HG03097 (cell line): ENCODE measurements at regions not wholly inside any gene's neighbourhood (a gene's known extent, or its start where the extent isn't known, plus 50 kb on each side); places are given as distances from the start of the nearest gene placed in this dataset.
"Not testable (repeated sequence)": the region's sequence is repeated elsewhere in the genome, so short reads cannot be mapped to it uniquely, and the experiment has no call there.

ENCODE experiments used
- ATAC-seq: cut with Tn5 transposase; IDR thresholded peaks from one replicate; pipeline ENCODE4 v1.9.1; 2021; ENCODE audit not compliant: unreplicated experiment, low FRiP score

DNA sequence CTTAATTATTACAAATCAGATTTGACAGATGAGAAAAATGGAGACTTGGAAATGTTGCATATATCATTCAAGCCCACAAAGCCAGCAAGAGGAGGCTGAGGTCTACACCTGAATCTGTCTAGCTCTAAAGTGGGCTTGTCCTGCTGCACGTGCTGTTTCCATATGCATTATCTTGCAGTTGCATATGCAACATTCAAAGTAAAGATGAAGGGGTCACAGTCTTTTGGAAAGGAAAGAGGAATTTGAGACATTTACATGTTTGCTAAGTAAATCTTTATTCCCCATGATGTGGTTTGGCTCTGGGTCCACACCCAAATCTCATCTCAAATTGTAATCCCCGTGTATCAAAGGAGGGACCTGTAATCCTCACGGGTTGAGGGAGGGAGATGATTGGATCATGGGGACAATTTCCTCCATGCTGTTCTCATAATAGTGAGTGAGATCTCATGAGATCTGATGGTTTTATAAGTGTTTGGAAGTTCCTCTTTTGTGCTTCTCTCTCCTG is 98.3 kb downstream of the BACH1 start:
- no peak for ATAC-seq

DNA sequence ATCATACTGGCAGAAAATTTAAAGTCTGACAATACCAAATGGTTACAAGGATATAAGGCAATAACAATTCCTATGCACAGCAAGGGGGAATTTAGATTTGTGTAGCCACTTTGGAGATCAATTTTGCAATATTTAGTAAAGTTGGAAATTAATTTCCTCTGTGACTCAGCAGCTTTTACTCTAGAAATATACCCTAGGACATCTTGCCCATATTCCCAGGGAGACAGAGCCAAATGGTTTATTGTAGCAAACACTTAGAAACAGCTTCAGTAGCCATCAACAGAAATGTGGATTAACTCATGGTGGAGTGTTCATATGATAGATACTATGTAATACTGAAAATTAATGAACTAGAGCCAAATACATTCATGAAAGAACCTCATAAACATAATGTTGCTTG is 104.6 kb downstream of the BACH1 start:
- no peak for ATAC-seq

DNA sequence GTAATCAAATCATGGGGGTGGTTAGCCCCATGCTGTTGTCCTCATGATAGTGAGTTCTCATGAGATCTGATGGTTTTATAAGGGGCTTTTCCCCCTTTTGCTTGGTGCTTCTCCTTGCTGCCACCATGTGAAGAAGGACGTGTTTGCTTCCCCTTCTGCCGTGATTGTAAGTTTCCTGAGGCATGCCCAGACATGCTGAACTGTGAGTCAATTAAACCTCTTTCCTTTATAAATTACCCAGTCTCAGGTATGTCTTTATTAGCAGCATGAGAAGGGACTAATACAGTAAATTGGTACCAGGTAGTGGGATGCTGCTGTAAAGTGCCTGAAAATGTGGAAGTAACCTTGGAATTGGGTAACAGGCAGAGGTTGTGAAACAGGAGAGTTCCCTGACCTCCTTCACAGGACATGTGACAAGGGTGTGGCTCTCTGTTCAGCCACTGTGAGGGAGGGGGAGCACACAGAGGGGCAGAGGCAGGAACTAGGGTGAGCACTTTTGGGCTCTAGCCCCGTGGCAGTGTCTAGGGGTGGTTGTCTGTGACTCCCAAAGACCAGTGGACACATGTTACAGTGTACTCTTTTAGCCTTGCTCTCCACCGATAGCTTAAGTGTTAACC is 105.3 kb downstream of the BACH1 start:
- ATAC-seq, result no peak

GRCh38 chr21:29405503-29406122 is 106.9 kb downstream of the BACH1 start:
- ATAC-seq, result no peak

DNA sequence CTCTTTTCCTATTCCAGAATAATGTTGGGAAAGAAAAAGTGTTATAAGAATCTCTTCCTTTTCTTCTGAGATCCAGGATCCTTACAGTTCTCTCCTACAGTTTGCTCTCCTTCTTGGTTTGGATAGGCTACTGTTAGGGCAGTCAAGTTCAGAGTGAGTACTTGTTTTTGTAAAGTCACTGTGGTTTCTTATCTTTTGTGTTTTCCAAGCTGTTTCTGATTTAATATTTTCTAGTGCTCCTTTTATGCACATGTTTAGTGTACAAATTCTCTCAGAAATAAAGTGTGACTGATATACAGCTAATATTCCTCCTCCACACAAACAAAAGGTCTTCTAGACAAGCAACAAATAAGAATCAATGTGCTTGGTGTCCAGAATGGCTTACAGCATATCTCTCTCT is 107.7 kb downstream of the BACH1 start:
- no peak for ATAC-seq

DNA sequence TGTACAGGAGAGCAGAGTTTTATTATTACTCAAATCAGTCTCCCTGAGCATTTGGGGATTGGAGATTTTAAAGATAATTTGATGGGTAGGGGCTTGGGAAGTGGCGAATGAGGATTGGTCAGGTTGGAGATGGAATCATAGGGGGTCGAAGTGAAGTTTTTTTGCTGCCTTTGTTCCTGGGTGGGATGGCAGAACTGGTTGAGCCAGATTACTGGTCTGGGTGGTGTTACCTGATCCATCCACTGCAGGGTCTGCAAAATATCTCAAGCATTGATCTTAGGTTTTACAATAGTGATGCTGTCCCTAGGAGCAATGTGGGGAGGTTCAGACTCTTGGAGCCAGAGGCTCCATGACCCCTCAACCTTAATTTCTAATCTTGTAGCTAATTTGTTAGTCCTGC is 108.8 kb downstream of the BACH1 start:
- no peak for ATAC-seq

DNA sequence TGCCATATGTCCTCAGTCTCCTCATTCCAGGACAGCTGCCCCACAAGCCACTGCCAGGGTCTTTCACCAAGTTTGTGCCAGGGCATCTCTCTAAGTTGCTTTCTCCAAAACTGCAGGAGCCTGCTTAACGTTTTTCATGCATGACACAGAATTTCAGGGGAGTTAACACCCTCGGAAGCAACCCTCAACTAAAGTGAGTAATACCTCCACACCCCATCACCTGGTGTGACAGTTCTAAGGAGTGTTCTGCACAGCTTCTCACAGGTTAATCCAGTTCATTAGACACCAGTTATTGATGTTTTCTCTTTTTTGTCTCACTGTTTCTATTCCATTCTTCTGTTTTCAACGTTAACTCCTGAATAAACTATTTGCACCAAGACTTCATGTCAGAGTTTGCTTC is 115.0 kb downstream of the BACH1 start:
- ATAC-seq, result no peak

- ATAC-seq, result no peak
These were observed 117.5 kb downstream of the BACH1 start for GRCh38 chr21:29416268-29416667.

DNA sequence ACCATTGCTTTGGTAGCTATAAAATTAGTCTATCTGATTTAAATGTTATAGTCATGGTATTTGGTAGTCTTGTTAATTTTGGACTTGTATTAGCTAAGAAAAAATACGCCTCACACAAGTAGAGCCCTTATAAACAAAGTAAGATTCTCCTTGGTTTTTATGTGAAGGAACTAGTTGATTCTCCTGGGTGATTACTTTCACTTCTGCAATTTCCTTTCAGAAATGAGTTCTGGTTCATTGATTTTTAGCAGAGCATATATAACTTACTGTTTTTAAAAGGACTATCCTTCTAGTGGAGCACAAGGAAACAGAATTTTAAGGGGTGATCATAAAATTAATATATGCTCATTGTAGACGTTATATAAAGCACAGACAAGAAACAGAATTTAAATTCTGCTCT is 120.1 kb downstream of the BACH1 start:
- peak; percentile 54 for ATAC-seq

- no peak for ATAC-seq
These were observed 120.7 kb downstream of the BACH1 start for GRCh38 chr21:29419422-29419821.

DNA sequence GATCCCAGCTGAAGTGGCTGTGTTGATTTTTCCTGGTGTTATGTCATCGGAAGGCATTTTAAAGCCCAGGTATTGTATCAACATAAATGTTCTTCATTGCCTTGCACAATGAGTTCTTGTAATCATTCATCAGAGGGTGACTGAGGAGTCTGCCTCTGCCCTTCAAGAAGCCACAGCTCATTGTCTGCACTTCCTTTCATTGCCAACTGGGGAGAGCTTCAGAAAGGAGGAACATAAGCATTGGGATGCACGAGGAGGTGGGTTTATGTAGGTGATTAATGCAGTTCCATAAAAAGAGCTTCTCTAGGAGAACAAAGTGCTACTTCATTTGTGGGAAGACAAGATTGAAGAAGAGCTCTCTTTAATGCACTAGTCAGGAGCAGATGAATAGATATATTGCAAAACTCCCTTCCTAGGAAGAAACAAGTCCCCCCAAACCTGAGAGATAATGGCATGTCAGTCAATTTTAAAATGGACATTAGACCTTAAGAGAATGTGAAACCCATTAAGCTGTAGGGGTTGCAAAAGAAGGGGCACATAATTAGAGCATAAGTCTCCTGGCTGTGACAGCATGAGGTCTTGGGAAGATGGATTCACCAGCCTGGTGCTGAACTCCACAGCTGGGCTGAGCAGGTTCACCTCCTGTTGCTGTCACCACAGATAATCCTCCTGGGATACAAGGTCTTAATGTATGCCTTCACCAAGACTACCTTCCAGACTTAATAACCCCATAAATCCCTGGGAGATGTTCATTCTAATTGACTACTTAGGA is 124.6 kb downstream of the BACH1 start:
- ATAC-seq, result no peak

- ATAC-seq, result no peak
These were observed 126.0 kb downstream of the BACH1 start for GRCh38 chr21:29424728-29425127.

- ATAC-seq, result no peak
These were observed 130.5 kb downstream of the BACH1 start for GRCh38 chr21:29429218-29429617.

- ATAC-seq, result no peak
These were observed 131.3 kb downstream of the BACH1 start for GRCh38 chr21:29430030-29430429.

- ATAC-seq, result no peak
These were observed 131.9 kb downstream of the BACH1 start for GRCh38 chr21:29430576-29430975.

DNA sequence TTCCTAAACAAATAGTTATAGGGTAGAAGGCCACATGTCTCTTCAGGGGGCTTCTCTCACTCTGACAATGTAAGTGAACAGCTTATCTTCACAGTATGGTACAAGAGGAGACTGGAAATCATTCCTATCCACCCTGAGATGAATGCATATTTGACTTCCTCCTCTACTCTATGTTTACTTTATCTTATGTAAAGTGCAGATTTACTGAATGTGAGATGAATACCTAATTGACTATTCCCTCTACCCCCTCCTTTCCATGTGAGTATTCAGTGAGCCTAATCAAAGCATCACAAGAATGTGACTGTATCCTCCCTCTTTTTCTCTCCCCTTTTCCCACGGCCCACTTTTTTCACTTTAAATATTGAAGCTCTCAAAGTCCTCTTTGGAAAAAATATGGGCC is 132.5 kb downstream of the BACH1 start:
- no peak for ATAC-seq

GRCh38 chr21:29431680-29432079 is 133.0 kb downstream of the BACH1 start:
- no peak for ATAC-seq

GRCh38 chr21:29433366-29434059 is 134.8 kb downstream of the BACH1 start:
- no peak for ATAC-seq

DNA sequence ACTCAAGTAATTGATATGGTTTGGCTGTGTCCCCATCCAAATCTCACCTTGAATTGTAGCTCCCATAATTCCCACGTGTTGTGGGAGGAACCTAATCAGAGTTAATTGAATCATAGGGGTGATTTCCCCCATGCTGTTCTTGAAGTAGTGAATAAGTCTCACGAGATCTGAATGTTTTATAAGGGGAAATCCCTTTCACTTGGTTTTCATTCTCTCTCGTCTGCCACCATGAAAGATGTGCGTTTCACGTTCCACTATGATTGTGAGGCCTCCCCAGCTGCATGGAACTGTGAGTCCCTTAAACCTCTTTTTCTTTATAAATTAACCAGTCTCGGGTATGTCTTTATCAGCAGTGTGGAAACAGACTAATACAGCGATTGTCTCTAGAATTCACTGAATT is 135.4 kb downstream of the BACH1 start:
- no peak for ATAC-seq

DNA sequence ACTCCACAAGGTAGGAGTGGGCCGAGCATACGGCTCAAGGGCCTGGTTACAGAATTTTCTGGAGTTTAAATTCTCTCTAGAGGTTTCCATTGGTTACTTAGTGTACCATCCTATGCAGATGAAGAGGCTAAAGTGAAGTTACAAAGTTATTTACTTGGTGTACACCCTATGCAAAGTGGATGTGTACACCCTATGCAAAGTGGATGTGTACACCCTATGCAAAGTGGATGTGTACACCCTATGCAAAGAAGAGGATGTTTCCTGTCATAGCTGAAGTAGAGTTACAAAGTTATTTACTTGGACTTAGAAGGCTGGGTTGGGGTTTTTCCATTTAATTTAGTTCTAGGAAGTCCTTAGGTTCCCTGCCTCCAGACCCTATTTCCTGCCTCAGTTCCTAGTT is 136.3 kb downstream of the BACH1 start:
- ATAC-seq, result not testable (repeated sequence)

DNA sequence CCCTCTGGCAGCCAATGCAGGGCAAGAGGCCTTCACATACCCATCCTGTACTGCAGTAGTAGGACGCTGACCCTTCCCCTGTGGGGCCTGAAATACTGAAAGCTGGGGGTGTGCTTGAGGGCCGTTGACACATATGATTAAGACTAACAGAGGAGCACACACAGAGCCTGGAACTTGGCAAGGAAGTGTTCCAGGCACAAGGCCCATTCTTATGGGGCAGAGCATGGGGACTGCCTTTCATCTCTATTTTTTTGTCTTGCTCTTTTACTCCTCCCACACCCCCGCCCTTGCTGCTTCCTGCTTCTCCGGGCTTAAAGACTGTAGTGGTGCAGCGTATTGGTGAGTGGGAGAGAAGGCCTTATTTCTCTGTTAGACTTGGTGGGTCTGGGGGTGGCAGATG is 137.4 kb downstream of the BACH1 start:
- no peak for ATAC-seq
